Lower leg skin (tissue), 3 donors: ENCODE measurements at regions not wholly inside any gene's neighbourhood (a gene's known extent, or its start where the extent isn't known, plus 50 kb on each side); places are given as distances from the start of the nearest gene placed in this dataset.

Experiments used
- CTCF ChIP-seq, 3 donors: fragments of 450-650 bp; IDR thresholded peaks; one replicate each; pipeline ENCODE4 v1.5.1; 2016; ENCODE audit warnings: antibody characterized with exemption in 3 of 3, mild to moderate bottlenecking in 3 of 3, moderate library complexity in 2 of 3
- POLR2A ChIP-seq, 2 donors: fragments of 450-650 bp; IDR thresholded peaks; one replicate each; pipeline ENCODE4 v1.6.1; 2016 to 2017; ENCODE audit warnings: antibody characterized with exemption in 2 of 2, mild to moderate bottlenecking in 1 of 2, moderate library complexity in 1 of 2

DNA sequence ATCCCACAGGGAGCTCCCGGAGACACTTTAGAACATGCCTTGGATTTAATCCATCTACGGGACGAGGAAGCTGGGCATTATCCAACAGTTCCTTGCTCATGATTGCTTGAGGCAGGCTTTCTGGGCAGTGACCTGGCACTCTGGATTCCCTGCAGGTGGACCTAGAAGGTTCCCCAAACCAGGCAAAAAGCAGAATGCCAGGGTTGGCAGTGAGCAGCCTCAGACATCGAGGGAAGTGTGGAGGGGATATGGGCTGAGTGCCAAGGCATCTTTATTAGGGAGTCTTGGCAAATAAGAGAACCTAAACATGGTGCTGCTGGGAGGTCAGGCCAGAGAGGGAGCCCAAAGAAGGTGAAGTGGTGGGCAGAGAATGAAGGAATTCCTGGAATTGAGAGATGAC is 158.5 kb downstream of the CD83 start:
- no peak for TF ChIP-seq CTCF (IDR thresholded peaks at IDR 0.05)
- TF ChIP-seq POLR2A (IDR thresholded peaks at IDR 0.05), result no peak
